HG03095 (cell line): ENCODE measurements at regions not wholly inside any gene's neighbourhood (a gene's known extent, or its start where the extent isn't known, plus 50 kb on each side); places are given as distances from the start of the nearest gene placed in this dataset.

Source experiments
- ATAC-seq: cut with Tn5 transposase; IDR thresholded peaks from one replicate; pipeline ENCODE4 v1.9.1; 2021; ENCODE audit warnings: moderate library complexity; ENCODE audit not compliant: unreplicated experiment

DNA sequence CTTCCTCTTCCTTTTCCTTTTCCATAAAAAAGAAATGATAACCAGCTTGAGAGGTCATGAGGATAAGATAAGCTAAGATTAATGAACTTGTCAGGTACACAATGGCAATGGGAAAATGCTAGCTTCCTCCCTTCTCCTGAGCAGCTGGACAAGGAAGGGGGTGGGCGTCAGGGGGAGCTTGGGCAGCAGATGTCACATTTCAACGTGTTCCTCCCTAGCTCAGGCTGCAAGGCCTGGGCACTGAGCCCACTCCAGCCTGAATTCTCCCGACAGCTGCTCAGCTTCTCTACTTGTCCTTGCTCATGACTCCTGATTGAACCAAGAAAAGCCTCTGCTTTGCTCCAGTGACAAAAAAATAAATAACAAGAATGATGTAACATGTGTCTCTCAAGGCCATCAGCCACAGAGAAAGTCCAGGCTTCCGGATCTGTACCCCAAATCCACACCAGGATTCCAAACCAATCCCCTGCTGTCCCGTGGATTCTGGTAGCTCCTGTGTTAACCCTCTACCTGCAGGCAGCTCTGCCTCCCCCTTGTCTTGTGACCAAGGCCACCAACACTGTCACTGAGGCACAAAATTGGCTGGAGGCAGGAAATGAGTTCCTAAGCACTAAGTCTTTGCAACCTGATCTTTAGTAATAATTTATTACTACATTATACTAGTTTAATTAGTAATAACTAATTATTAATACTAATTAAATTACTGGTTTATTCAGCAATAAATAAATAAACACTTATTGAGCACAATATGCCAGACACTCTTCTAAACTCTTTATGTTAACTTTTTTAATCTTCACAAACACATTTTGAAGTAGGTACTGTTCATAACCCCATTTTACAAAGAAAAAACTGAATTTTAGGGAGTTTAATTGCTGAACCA, 146.5 kb downstream of the CCDC34 start:
- ATAC-seq = no peak

DNA sequence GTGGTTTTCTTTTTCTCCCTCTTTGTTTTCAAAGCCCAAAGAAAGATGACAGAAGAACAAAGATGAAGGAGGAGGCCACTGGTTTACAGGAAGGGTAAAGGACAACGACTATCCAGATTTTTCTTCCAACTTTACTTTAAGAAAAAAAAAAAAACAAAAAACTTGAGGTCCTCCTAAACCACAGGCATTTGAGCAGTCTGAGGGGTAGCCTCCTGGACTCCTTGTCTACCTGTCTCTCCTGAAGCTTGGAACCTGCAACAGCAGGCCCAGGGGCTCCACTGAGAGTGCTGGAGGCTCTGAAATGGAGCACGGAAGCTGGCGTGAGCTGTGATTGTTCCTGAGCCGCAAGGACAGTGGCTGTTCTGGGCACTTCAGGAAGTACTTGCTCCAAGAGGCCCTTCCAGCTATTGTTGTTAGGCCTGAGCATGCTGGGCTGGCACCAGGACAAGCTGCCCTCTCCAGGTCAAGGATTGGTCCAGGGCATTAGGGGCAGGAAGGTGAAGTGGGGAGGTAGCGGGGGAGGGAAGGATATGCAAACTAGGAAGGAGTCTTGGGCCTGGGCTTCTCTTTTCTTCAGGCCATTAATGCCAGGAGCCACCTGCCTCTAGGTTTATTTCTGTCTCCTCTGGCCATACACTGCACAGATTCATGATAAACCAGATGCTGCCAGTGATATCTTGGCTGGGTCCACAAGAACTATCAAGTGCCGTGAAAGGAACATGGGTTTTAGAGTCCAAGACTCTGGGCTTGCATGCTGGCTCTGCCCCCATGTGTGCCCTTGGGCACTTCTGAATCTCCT, 147.3 kb downstream of the CCDC34 start:
- no peak for ATAC-seq

DNA sequence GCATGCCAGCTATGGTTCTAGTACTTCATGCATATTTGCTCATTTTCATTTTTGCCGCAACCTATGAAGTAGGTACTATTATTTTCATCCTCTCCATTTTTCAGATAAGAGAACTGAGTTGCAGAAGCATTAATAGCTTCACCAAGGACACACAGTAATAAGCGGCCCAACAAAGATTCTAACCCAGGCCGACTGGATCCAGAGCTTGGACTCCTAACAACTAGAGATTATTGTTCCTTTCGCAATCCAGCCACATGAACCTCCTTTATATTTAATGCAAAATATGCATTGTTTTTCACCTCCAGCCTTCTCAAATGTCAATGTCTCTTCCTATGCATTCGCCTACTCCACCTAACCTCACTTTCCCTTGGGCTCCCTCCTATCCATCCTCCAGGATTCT, 148.3 kb downstream of the CCDC34 start:
- no peak for ATAC-seq

DNA sequence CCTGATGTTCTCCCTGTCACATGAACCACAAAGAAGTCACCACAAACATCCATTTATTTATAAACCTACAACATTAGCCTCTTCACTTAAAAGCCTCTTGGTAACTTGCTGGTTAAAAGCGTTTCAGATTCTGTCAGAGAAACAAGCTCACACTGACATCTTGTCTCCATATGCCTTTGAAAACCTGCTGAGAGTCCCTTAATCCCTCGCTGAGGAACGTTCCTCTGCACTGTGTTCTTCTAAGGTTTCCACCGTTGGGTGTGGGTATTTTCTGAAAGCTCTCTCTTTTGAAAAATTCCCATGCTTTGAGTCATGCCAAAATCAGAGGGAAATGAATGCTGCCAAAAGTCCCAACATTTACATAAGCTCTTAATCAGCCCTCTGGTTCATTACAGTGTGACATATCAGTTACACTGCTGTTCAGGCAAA, 149.8 kb downstream of the CCDC34 start:
- no peak for ATAC-seq

DNA sequence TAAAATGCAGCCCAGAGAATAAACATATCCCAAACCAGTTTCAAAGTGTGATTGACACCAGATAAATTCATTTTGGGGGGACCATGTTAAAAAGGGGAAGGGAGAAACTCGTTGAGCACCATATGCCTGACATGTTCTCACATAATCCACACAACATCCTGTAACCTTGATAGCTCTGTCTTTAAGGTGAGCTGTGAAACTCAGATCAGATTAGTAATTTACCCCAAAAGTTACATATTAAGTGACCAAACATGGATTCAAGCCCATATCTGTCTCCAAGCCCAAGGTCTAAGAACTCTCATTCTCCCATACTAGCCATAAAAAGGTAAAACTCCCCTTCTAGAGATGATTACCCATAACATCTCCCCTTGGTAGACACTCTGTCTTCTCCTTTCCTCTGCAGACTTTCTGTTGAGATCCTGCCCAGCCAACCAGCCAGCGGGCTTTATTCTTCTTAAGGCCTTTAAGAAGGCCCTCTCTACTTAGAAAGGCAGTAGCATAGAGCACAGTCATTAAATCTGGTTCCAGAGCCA, 150.7 kb downstream of the CCDC34 start:
- peak; percentile 33 for ATAC-seq

DNA sequence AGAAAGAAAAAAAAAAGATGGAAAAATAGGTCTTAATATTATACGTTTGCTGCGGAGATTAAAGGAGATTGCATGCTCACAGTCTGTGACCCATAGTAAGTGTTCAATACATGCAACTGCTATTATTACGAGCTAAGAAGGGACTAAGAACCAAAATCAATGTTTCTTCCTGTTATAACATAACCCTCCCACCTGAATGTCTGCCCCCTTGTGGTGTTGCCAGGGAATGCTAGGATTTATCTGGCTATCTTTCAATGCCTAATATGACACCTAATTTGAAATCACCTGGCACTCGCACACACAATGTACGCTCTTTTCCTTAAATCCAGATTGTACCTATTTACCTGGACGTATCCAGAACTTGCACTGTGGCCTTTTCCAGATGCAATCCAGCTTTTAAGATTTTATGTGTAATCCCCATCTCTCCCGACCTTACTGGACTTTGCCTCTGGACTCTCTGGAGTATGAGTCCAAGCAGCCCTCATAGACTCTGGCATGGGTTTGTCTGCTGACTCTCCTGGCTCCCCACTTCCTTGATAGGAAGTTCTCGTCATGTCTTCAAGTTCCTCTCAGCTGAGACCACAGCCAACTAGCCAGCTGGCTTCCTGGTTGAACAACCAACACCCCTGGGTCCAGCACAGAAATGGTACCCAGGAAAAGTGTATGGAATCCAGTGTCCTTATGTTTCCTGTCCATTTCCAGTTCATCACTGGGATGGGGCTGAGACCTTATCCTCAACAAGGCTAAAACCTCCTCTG, 151.5 kb downstream of the CCDC34 start:
- ATAC-seq = no peak

DNA sequence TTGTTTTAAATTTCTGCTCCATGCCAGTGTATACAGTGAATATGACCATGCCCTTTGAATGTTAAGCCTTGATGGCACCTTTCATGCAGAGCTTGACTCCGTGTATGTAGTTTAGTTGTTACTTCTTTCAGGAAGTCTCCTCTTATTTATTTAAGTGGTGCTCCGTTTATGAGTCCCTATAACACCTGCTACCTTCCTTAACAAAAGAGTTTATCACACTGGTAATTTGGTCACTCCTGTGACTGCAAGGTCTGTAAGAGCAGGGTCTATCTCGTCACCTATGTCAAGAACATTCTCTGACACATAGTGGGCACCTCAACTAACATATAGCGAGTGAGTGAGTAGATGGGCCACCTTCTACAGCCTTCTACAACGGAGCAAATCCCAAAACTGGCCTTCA, 152.5 kb downstream of the CCDC34 start:
- no peak for ATAC-seq

DNA sequence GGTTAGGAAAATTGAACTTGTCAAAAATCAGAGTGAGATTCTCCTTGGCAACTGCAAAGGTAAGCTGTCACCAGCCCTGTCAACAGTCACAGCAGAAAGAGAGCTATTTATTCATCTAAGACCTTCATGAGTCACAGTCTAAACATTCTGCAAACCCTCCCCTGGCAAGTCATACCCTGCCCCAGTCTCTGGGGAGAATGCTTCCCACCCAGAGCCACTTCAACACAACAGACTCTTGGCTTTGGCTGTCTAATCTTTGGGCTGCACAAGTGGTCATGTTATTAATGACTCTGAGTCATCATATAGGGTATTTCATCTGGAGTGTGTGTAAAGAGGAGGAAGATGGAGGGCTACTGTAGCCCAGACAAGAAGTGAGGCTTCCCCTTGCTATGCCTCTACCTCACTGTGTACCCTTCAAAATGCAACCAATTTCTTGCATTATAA, 153.4 kb downstream of the CCDC34 start:
- ATAC-seq = peak; percentile 51

DNA sequence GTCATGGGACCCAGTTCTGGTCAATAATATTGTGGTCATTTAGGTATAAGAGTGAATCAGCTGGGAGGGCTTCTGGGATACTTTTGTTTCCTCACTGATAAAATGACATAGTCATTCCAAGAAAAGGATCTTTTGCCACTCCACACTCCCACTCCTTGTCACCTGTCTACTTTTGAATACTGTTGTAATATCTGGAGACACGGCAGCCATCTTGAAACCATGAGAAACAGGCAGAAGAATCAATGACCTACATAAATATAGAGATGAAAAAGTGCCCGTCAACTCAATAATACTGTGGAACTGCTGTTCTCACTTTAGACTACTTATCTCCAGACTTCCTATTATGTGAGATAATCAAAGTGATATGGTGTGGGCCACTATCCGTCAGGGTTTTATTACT, 154.2 kb downstream of the CCDC34 start:
- ATAC-seq = no peak

DNA sequence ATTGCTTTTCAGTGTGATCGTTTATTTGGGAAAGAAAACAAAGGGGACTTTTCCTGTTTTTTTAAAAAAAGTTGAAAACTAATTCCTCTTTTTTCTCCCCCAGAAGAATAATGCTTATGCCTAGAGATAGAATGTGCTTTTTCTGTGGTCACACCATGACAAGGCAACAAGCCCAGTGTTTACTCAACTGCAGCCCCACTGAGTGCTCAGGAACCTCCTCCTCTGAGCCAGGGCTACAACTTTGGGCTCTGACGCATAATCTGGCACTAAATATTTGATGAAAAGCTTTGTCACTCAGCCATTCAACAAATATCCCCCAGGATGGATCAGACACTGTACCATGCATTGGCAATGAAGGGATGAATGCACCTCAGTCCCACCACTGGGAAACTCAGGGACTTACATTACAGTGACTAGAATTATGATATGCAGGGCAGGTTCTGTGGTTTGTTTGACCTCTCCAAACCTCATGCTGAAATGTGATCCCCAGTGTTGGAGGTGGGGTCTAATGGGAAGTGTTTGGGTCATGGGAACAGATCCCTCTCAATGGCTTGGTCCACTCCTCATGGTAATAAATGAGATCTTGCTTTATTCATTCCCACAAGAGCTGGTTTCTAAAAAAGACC, 155.9 kb downstream of the CCDC34 start:
- no peak for ATAC-seq

DNA sequence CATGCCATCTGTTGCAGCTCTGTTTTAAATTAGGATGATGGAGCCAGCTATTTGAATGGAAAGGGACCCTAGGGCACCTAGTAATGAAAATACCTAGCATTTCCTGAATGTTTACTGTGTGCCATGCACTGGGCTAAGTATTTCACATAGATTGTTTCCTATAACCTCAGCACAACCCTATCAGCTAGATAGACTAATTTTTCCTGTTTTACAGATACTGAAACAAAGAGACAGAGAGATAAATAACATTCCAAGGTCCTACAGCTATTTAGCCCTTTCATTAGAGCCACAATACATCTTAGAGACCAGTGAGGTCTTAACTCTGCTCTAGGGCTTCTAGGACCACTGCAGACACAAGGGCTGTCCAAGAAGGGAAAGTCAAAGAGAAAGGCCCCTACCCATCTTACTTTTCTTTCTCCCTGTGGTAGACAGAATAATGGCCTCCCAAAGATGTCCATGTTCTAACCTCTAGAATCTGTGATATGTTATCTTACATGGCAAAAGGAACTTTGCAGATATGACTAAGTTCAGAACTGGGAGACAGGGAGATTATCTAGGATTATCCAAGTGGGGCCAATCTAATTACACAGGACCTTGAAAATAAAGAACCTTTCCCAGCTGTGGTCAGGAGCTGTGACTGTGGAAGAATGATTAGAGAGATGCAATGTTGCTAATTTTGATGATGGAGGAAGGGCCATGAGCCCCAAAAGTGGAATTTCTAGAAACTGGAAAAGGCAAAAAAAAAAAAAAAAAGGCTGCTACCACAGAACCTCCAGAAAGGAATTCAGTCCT, 157.0 kb downstream of the CCDC34 start:
- no peak for ATAC-seq

DNA sequence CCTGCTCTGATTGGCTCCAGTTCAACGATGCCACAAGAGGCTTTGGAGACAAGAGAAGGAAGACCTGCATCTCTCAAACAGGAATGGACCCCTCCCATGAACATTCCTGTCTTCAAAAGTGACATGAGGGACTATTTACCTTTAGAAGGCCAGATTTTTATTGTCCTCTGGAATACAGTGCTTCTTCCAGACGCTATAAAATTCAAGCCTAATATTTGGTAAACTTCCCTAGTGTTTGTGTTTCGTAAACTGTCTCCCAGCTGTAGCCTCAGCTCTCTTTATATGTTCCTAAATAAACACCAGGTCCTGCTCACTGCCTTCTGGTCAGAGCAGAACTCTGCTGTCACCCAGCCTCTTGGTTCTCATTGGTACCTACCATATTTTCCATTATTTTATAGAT, 157.8 kb downstream of the CCDC34 start:
- no peak for ATAC-seq

DNA sequence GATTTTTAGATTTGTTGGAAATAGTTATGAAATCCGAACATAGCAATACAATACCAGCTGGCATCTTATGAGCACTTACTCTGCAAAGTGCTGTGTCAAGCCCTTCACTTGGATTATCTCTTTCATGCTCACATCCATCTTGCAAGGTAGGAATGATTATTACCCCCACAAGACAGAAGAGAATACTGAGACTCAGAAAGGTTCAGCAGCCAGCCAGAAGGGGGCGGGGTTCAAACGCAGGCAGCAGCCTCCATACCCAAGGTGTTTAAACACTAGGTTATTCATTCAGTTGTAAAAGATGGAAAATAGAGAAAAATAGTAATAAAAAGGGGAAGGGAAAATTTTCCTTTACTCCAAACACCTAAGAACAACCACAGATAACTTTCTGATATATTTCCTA, 158.5 kb downstream of the CCDC34 start:
- ATAC-seq = no peak

DNA sequence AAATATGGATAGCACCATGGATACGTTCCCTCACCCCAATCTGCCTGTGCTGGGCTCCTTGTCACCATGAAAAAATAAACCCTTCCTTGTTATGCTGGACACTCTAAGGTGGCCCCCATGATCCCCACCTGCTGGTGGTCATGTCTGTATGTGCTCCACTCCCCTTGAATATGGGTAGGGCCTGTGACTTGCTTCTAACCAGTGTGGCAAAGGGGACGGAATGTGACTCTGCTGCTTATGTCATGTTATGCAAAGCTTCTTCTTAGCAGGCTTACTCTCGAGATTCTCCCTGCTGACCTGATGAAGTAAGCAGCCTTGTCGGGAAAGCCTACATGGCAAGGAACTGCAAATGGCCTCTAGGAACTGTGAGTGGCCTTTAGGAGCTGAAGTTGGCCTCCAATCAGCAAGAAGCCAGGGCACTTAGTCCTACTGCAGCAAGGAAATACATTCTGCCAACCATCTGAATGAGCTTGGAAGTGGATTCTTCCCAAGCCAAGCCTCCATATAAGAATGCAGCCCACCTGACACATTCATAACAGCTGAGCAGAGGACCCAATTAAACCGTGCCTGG, 159.9 kb downstream of the CCDC34 start:
- no peak for ATAC-seq

DNA sequence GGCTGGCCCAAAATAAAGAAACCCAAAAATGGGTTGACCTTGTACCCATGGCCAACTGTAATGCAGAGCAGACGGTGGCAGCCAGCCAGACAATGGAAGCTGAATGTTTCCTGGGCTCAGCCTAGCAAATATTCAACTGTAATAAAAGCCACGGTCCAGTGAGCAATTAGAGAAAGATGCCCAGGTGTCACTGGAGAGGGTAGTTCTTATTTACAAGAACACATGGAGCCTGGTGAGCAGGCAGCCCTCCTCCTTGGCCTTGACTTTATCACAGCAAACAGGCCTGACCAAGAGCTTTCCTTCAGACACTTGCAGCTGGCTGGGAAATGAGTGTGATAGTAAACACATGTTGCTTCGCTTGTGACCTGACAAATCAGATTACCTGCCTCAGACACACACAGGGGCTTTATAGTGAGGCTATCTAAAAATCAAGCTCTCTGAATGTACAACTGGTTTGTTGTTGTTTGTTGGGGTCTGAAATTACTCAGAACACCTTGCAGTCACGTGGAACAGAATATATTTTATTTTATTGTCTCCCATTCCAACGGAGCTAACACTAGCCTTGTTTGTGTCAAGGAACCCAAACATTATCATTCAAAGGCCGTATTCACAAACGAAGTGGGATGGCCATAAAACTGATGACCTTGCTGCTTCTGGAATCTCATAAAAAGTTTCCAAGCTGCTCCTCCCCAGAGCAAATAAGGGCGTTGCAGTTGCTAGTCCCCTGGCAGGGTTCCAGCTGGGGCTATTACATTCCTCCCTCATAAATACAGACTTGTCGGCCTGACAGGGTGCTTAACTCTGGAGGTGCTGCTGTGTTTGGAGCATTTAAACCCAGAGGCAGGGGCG, 161.1 kb downstream of the BBOX1 start:
- no peak for ATAC-seq

DNA sequence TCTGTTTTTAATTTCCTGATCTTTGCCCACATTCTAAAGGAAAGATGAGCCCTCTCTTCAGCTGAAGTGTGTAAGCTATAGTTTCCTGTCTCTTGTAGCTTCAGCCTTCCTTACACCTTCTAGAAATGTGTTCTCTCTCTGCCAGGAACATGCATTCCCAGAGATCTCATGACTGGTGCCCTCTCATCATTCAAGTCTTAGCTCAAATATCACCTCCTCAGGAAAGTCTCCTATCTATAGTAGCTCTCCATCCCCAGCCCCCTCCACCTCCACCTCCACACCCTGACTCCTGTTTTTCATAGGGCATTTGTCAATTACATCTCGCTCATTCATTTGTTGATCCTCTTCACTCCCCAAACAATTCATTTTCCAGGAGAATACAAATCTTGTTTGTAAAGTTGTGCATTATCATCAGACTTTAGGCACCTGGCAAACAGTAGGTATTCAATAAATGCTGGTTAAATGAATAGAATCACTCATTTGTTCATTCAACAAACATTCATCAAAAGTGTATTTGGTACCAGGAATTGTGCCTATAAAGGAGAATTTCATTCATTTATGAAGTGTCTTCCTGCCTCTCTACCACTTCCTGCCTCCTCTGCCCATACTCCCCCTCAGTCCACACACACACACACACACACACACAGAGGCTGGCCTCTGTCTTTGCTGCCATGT, 160.3 kb downstream of the BBOX1 start:
- no peak for ATAC-seq

DNA sequence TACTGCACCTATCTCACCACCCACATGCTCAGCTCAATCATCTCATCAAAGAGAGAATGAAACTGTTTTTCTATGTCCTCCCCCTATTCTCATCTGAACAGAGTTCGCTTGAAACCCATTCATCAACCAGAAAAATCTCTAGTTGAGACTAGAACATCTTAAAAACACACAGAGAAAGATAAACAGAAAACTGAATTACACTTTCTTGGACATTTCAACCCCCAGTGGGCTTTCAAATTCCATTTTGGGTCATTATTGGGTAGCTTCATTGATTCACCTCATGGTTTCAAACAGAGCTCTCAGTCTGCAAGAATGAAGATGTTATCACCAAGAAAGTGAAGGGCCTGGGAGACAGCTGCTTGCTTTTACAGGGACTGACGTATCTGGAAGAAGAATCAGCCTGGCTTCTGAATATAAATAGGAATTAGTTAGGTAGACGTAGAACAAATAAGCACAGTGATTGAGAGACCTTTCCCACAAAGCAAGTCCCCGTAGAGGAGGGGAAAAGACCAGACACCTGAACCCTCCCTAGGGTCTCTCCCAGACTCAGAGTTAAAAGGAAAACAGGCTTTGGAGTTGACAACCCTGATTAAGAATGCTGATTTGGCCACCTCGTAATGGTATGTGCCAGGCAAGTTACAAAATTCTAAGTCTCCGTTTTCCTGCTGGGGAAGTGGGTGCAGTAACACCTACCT, 155.7 kb downstream of the BBOX1 start:
- ATAC-seq = no peak

DNA sequence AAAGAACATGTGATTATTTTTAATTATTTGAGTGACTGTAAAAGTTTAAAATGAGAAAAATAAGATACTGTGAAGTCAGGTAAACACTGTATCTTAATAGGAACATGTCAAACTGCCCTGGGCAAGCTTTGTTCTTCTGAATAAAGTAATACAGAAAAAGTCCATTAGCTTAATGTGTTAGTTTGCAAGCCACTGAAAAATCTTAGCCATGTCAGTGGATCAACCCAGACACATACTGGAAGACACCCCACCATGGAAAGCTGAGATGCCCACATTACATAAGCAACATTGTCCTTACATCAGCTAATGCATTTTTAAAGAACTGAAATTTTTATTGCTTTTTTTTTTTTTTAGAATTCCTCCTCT, 155.2 kb downstream of the BBOX1 start:
- no peak for ATAC-seq
